Hematopoietic multipotent progenitor cell treated with erythropoietin and hydrocortisone succinate and interleukin-3 and kit ligand, for 17 days (in vitro differentiated cells): ENCODE measurements at regions not wholly inside any gene's neighbourhood (a gene's known extent, or its start where the extent isn't known, plus 50 kb on each side); places are given as distances from the start of the nearest gene placed in this dataset.

Experiments used
- DNase-seq: peaks from one replicate; pipeline ENCODE4 v3.0.0-alpha.2; 2015; ENCODE audit warnings: low spot score

GRCh38 chr3:83092521-83093221 lies 1331.2 kb upstream of the GBE1 start:
- DNase-seq: no peak

GRCh38 chr3:83076041-83076440 lies 1314.6 kb upstream of the GBE1 start:
- no peak for DNase-seq

GRCh38 chr3:83074485-83074884 lies 1313.0 kb upstream of the GBE1 start:
- DNase-seq: no peak

DNA sequence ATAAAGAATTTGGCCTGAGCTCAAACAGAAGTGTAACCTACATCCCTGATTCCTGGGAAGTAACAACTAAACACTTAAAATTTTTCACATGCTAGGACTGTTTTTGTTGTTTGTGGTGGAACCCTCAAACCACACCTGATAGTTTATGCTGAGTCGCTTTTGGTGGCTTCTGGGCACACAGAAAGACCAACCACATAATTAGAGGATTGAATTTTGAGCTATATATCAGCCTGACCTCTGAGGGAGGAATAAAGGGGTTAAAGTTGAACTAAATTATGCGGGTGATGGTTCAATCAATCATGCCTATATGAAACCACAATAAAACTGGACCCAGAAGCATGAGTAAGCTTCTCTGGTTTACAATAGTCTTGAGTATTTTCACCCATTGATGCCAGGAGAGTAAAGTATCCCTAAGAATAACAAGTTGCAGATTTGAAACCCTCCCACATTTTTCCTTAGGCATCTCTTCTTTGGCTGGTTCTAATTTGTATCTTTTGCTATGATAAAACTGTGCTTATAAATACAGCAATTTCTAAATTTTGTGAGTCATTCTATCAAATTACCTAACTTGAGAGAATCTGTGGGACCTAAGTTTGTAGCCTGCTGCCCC lies 1304.5 kb upstream of the GBE1 start:
- DNase-seq: no peak

DNA sequence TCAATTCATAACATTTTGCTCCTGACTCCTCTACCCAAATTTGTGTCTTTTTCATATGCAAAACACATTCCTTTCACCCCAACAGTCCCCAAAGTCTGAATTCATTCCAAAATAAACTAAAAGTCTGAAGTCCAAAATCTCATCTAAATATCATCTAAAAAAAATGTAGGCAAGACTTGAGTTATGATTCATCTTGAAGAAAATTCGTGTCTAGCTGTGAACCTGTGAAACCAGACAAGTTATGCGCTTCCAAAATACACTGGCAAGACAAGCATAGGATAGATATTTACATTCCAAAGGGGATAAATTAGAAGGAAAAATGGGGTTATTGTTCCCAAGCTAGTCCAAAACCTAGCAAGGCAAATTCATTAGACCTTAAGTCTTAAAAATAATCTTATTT lies 1302.0 kb upstream of the GBE1 start:
- DNase-seq: no peak

GRCh38 chr3:83048556-83048955 lies 1287.1 kb upstream of the GBE1 start:
- no peak for DNase-seq

DNA sequence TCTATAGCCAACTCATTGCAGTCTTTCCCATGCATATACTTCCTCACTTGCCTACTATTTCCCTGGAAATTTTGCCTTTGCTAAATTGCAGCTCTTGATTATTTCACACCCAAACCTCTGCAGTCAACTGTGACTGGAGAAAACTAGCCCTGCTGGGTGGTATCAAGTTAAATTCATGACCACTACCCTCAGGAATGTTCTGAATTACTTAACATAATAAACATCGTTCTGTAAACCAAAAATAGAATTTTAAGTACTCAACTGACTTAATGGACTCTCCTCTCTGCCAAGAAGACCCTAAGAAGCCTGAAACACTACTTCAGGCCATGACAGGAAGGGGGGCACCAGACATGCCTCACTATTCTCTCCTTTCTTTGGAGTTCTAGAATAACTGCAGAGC lies 1278.0 kb upstream of the GBE1 start:
- DNase-seq: no peak

DNA sequence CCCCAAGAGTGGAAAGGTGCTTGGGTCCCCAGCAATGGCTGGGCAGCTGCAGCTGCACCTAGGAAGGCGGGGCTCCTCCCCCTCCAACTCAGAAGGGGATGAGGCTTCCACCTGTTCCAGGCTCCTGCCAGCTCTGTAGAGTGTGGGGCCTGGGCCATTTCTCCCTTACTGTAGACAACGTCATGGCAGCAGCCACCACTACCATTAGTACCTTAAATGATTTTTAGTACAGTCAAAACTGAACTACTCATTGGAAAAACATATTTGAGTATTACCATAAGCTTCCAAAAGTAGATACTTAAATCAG lies 1274.2 kb upstream of the GBE1 start:
- DNase-seq: no peak

DNA sequence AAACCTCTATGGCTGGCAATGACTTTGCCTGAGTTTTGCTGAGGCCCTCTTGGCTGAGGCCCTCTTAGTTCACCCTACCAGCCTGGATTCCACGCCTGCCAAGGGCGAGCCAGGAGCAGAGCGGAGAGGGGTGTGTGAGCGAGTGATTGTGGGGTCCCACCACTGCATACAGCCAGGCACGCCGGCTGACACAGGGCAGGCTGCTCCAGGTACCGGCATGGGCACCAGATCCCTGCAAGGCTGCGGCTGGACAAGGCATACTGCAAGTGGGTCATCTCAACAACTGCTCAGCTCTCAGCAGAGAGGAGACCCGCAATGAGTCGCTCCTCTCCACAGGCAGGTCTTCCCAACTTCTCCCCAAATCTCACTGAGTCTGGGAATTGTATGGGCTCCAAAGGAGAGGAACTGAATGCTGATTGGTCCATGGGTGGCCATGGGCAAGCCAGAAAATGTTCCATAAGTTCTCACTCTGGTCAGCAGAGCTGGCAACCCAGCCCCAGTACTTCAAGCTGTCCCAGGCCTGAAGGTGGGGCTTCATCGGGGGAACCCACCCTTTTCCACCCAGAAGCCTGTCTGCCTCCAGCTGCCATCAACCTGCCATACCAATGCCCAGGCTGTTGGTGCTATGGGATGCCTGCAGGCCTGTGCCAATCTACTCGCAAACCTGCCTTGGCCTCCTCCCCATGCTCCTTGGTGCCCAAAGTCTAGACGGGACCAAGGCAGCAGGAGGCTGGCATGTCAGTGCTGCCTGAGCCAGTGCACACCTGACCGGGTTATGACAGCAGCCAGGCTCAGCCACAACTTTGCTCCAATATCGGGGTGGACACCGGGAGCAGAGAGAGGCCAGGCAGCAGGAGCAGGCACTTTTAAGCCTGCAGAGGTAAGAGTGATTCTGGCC lies 1273.6 kb upstream of the GBE1 start:
- no peak for DNase-seq

- no peak for DNase-seq
Measured at GRCh38 chr3:83033133-83033532, 1271.7 kb upstream of the GBE1 start.

- no peak for DNase-seq
Measured at GRCh38 chr3:83023086-83023485, 1261.6 kb upstream of the GBE1 start.

- DNase-seq: no peak
Measured at GRCh38 chr3:83011481-83011880, 1250.0 kb upstream of the GBE1 start.

GRCh38 chr3:83003917-83004316 lies 1242.5 kb upstream of the GBE1 start:
- no peak for DNase-seq

GRCh38 chr3:83002869-83003445 lies 1241.5 kb upstream of the GBE1 start:
- DNase-seq: no peak

DNA sequence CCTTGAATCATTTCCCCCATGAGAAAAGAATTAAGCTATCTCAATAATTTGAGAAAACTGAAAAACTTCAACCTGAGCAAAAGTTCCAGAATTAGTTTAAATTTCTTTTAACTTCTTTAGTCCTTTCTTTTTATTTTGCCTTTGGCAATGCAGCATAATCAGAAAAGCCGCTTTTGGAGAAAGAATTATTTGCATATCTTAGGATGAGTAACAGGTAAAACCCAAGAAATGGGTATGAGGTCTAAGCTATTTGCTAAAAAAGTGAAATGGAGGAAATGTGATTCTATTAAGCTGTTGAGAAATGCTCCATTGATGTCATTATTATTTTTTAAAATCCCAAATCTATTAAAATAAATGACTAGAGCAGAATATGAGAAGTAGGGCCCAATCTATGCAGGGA lies 1238.3 kb upstream of the GBE1 start:
- no peak for DNase-seq

- no peak for DNase-seq
Measured at GRCh38 chr3:82978368-82978767, 1216.9 kb upstream of the GBE1 start.

- DNase-seq: no peak
Measured at GRCh38 chr3:82977871-82978270, 1216.4 kb upstream of the GBE1 start.

DNA sequence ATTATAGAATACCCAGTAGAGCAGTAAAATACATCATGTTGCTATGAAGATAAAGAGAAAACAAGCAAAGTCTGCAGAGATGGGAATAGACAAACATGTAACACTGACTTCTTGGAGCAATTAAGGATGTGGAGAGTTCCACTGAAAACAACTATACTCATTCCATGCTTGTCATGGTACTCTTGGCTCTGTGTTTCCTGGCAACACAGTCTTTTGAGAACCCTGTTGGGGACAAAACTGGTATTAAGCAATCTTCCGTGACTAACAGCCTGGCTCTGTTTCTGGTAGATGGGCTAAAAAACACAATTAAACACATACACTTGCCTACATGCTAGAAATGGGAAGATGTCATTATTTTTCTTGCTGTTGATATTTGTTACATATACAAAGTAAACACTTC lies 1212.3 kb upstream of the GBE1 start:
- no peak for DNase-seq

DNA sequence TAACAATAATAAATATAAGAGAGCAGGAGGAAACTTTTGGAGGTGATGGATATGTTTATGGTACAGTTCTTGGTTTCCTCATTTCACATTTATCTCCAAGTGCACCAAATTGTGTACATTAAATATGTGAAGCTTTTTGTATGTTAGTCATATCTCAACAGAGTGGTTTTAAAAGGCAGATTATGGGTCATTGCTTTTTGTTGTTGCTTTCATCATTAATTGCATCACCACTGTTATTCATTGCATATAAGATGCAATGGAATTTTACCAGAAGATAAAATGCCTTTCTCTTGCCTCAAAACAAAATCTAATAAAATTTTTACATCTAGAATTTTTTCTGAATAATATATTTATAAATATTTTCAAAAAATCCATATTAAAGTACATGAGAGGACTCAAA lies 1198.9 kb upstream of the GBE1 start:
- no peak for DNase-seq

DNA sequence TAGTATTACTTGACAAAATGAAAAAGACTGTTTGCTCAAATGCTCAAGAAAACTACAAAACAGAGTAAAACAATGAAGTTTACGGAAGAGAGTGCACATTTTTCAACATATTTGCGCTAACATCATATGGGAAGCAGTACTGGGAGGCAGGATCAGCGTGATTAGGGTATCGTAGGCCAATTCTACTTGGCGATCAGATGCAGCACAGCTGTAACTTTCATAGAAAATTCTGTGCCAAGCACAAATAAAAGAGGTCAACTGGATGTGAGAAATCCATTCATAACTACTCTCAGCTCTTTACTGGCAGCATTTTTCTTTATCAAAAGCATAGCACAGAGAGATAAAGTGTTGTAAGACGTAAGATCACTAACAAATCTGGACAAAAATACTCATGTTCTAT lies 1196.3 kb upstream of the GBE1 start:
- no peak for DNase-seq

DNA sequence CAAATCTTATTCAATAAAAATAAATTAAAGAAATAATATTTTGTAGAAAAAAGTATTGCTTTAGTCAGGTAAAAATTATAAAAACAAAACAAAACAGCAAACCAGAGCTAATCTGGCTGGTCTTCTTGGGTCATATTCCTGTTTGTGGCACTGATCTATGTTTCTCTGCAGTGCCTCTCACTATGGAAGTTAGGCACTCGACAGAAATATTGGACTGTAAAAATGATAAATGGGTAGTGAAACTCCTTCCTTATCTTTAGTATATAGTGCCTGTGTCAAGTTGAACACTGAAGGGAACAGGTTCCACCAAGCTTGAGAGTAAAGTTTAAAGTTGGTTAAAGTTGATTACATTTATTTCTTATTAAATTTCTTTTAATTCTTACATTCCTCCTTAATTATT lies 1195.6 kb upstream of the GBE1 start:
- no peak for DNase-seq

DNA sequence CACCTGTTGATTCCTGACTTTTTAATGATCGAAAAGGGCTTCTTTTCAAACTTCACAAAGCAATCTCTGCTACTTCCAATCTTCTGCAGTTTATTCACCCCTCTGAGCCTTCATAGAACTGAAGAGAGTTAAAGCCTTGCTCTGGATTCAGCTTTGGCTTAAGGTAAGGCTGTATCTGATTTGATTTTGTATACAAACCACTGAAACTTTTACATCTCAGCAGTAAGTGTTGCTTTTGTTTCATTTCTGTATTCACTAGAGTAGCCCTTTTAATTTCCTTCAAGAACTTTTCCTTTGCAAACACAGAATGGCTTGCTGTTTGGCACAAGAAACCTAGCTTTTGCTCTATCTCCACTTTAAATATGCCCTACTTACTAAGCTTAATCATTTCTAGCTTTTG lies 1193.0 kb upstream of the GBE1 start:
- no peak for DNase-seq

DNA sequence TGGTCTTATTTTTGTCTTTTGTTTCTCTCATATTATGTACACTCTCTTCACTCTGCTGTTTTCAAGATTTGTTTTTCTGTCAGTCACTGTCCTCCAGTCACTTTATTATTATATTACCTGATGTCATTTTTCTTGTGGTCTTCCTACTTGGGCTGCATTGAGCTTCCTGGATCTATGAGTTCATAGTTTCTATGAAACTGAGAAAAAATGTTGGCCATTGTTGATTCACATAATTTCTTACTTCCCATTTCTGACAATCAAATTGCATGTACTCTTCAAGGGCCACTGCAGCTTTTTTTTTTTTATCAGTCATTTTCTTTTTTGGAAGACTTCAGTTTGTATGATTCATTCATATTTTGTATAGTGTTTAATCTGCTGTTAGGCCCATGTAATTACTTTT lies 1180.6 kb upstream of the GBE1 start:
- no peak for DNase-seq
